GM12891 (cell line): ENCODE measurements at regions not wholly inside any gene's neighbourhood (a gene's known extent, or its start where the extent isn't known, plus 50 kb on each side); places are given as distances from the start of the nearest gene placed in this dataset.

Experiments used
- POLR2A ChIP-seq: IDR thresholded peaks from 2 replicates; pipeline ENCODE4 v1.6.1; 2011; ENCODE audit warnings: low read depth, low read length, control low read depth
- POLR2AphosphoS5 ChIP-seq: IDR thresholded peaks from 2 replicates; pipeline ENCODE4 v1.6.1; 2011; ENCODE audit warnings: low read depth, low read length, control low read depth
- SPI1 ChIP-seq: IDR thresholded peaks from 2 replicates; pipeline ENCODE4 v1.6.1; 2011; ENCODE audit warnings: low read depth, low read length, control low read depth

DNA sequence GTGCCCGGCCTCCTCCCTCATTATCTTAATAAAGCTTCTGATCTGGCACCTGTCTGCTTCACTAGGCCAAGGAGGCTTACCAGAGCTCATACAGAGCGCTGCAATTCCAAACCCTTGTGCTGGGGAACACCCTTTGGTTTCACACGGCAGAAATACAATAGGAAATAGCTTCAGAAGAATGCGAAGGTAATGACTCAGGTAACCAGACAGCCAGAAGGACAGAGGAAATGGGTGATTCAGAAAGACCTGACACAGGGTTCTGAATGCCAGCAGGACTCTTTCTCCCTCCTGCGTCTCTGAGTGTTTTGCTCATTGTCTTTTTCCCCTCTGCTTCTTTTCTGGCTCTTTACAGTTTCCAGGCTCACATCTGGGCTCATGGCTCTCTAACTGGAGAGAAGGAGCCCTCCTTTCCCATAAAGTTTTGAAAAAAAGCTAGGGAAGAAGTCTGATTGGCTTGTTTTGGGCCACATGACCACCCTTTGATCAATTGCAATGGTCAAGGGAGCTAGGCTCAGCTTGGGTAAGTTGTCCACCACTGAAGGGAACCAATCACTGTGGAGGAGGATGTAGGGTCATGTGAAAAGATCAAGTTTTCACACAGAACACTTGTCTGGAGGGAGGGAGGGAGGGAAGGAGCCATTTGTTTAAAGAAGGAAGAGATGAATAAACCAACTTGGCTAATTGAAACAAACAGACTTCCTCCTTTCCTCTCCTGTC, 90.5 kb upstream of the UPP2 start:
- TF ChIP-seq POLR2AphosphoS5 = no peak
- no peak for TF ChIP-seq POLR2A
- TF ChIP-seq SPI1 = no peak
